ENCODE measurements at regions not wholly inside any gene's neighbourhood (a gene's known extent, or its start where the extent isn't known, plus 50 kb on each side); places are given as distances from the start of the nearest gene placed in this dataset.

GRCh38 chr1:82920418-82921248 lies 1078.3 kb downstream of the TTLL7 start:
- Histone ChIP-seq H2AK9ac (replicated peaks; ENCODE audit: low read depth, low read length, poor library complexity) (no peak overlapping the region), H3K9ac (ENCODE audit: low read depth, low read length) (no peak overlapping the region), H3K27me3 (ENCODE audit: control insufficient read depth, insufficient read depth, low read length) (no peaks in the 10 kb centered on the region), H3K18ac (ENCODE audit: low read depth, low read length) (no peak overlapping the region), H3K14ac (replicated peaks; ENCODE audit: low read depth, low read length) (no peak overlapping the region), H2BK15ac (ENCODE audit: low read depth, low read length) (no peak overlapping the region), H3K4me2 (ENCODE audit: low read depth, low read length) (no peak overlapping the region), H4K20me1 (ENCODE audit: insufficient read depth, low read length) (no peaks in the 10 kb centered on the region), H2AK5ac (ENCODE audit: low read depth, low read length) (no peak overlapping the region), H3K9me3 (ENCODE audit: control insufficient read depth, insufficient read depth, low read length) (peaks cover 2% of the 10 kb centered on the region; the same call in 1 of the 2 replicates), H4K8ac (ENCODE audit: low read depth in 2 of 2, low read length in 2 of 2) (no peak overlapping the region), H3K79me1 (ENCODE audit: low read depth in 1 of 2, low read length in 2 of 2) (no peaks in the 10 kb centered on the region), H3K36me3 (ENCODE audit: control insufficient read depth, insufficient read depth, low read length) (no peaks in the 10 kb centered on the region), H3K4me3 (ENCODE audit: insufficient read depth, low read depth, low read length) (no peak overlapping the region), H3K4me1 (ENCODE audit: control insufficient read depth, insufficient read depth, low read length) (no peaks in the 10 kb centered on the region), H3K56ac (ENCODE audit: extremely low read depth, insufficient read depth, low read length) (no peak overlapping the region), H3K23ac (ENCODE audit: low read depth, low read length) (no peak overlapping the region), H4K91ac (ENCODE audit: insufficient read depth, low read depth, low read length) (no peak overlapping the region), H2BK120ac (ENCODE audit: low read depth, low read length) (no peak overlapping the region), H4K5ac (ENCODE audit: low read depth, low read length) (no peak overlapping the region), H3K9me1 (ENCODE audit: insufficient read depth, low read length) (no peaks in the 10 kb centered on the region), H3K4ac (ENCODE audit: low read depth, low read length) (no peak overlapping the region), H2AFZ (replicated peaks; ENCODE audit: low read length, poor library complexity) (no peak overlapping the region), H2BK20ac (ENCODE audit: low read depth, low read length) (no peak overlapping the region), H2BK5ac (ENCODE audit: low read depth, low read length, poor library complexity, severe bottlenecking) (no peak overlapping the region), H3K27ac (ENCODE audit: insufficient read depth, low read length) (no peak overlapping the region)
- CTCF ChIA-PET, result no interaction called here
- intact Hi-C loops (cut with micrococcal nuclease), result no loop called here
- in situ Hi-C loops (cut with MboI; ENCODE audit: low sequenced_read_pairs), result no loop called here
- DNase-seq (no peak), ATAC-seq (ENCODE audit: low read depth) (no peak)
- TF ChIP-seq FOS (IDR thresholded peaks at IDR 0.05; ENCODE audit: low read depth, low read length) (no peak), RAD21 (IDR thresholded peaks at IDR 0.05; ENCODE audit: low read length) (no peak), SMC3 (IDR thresholded peaks at IDR 0.05; ENCODE audit: low read depth, low read length) (no peak), MAZ (IDR thresholded peaks at IDR 0.05; ENCODE audit: borderline replicate concordance, low read depth, low read length) (no peak), NFE2L2 (IDR thresholded peaks at IDR 0.05; ENCODE audit: low read depth, low read length) (no peak), MXI1 (IDR thresholded peaks at IDR 0.05; ENCODE audit: borderline replicate concordance, low read depth, low read length) (no peak), CTCF (conservative IDR thresholded peaks at IDR 0.05; ENCODE audit: low read depth, low read length) (no peak), RFX5 (IDR thresholded peaks at IDR 0.05; ENCODE audit: low read depth, low read length) (no peak), CEBPB (IDR thresholded peaks at IDR 0.05; ENCODE audit: low read depth, low read length) (no peak), ELK1 (IDR thresholded peaks at IDR 0.05; ENCODE audit: borderline replicate concordance, low read depth, low read length) (no peak), POLR2A (IDR thresholded peaks at IDR 0.05; ENCODE audit: low read depth, low read length) (no peak), USF2 (IDR thresholded peaks at IDR 0.05; ENCODE audit: low read depth, low read length) (no peak), CHD1 (IDR thresholded peaks at IDR 0.05; ENCODE audit: low read depth, low read length) (no peak), RCOR1 (IDR thresholded peaks at IDR 0.05; ENCODE audit: insufficient replicate concordance, low read length) (no peak), MAFK (IDR thresholded peaks at IDR 0.05; ENCODE audit: low read depth, low read length) (no peak), BHLHE40 (IDR thresholded peaks at IDR 0.05; ENCODE audit: low read depth, low read length) (no peak)
- no CpG with 5 or more reads among the region's 4 CpGs for WGBS, 2 experiments (ENCODE audit: extremely low coverage in 2 of 2, insufficient read length in 1 of 2)
- POLR2A ChIA-PET (ENCODE audit: unreplicated experiment), result no interaction called here
- dilution Hi-C loops (cut with HindIII; ENCODE audit: low sequenced_read_pairs, unreplicated experiment), result no loop called here
- no TSS peak for BruUV-seq (replicated peaks)
